Erythroblast (primary cell): ENCODE measurements at regions not wholly inside any gene's neighbourhood (a gene's known extent, or its start where the extent isn't known, plus 50 kb on each side); places are given as distances from the start of the nearest gene placed in this dataset.

Experiments used
- DNase-seq, 2 experiments: peaks; one replicate each; lab custom pipeline; 2025; lab: John Stamatoyannopoulos, UW
- GATA1 ChIP-seq: IDR thresholded peaks from 2 replicates; pipeline ENCODE4 v1.6.1; 2011; ENCODE audit warnings: low read depth, mild to moderate bottlenecking, control low read depth, low read length, moderate library complexity
- POLR2A ChIP-seq: IDR thresholded peaks from 2 replicates; pipeline ENCODE4 v1.6.1; 2011; ENCODE audit warnings: mild to moderate bottlenecking, low read length

- TF ChIP-seq GATA1 (no peak), POLR2A (no peak)
- no peak for DNase-seq
Measured at GRCh38 chr9:734831-735511, 106.5 kb upstream of the DMRT1 start.

- no peak for DNase-seq
- TF ChIP-seq GATA1 (no peak), POLR2A (no peak)
Measured at GRCh38 chr9:737400-738120, 103.9 kb upstream of the DMRT1 start.

GRCh38 chr9:738209-738915 is 103.1 kb upstream of the DMRT1 start:
- DNase-seq: no peak

GRCh38 chr9:739362-739761 is 102.1 kb upstream of the DMRT1 start:
- DNase-seq: no peak
- TF ChIP-seq GATA1 (no peak), POLR2A (no peak)

More at GRCh38 chr9:738209-738915, 103.1 kb upstream of the DMRT1 start:
- TF ChIP-seq GATA1: no peak
- no peak for TF ChIP-seq POLR2A

GRCh38 chr9:740221-740620 is 101.3 kb upstream of the DMRT1 start:
- no peak for DNase-seq
- no peak for TF ChIP-seq POLR2A
- no peak for TF ChIP-seq GATA1

- no peak for DNase-seq
- no peak for TF ChIP-seq GATA1
- no peak for TF ChIP-seq POLR2A
Measured at GRCh38 chr9:742104-742503, 99.4 kb upstream of the DMRT1 start.

GRCh38 chr9:742914-743589 is 98.4 kb upstream of the DMRT1 start:
- TF ChIP-seq GATA1 (no peak), POLR2A (no peak)
- no peak for DNase-seq

- TF ChIP-seq GATA1 (no peak), POLR2A (no peak)
- DNase-seq: no peak
Measured at GRCh38 chr9:744046-744712, 97.3 kb upstream of the DMRT1 start.

- no peak for DNase-seq
- no peak for TF ChIP-seq POLR2A
Measured at GRCh38 chr9:744790-745484, 96.6 kb upstream of the DMRT1 start.

GRCh38 chr9:745761-746380 is 95.6 kb upstream of the DMRT1 start:
- TF ChIP-seq GATA1 (no peak), POLR2A (no peak)
- DNase-seq: no peak

GRCh38 chr9:746661-747434 is 94.6 kb upstream of the DMRT1 start:
- no peak for TF ChIP-seq POLR2A
- TF ChIP-seq GATA1: no peak
- DNase-seq: no peak
